ENCODE measurements at regions not wholly inside any gene's neighbourhood (a gene's known extent, or its start where the extent isn't known, plus 50 kb on each side); places are given as distances from the start of the nearest gene placed in this dataset.

GRCh38 chr9:120257483-120257882 lies 322.5 kb downstream of the CDK5RAP2 start:
- H3K27ac ChIP-seq = 0 out of 2 replicates have a peak overlapping the region, but pooled peaks have one; percentile 1
- no peak for TF ChIP-seq CTCF (conservative IDR thresholded peaks at IDR 0.05)

- H3K27ac ChIP-seq = no peak overlapping the region
- no peak for TF ChIP-seq CTCF (conservative IDR thresholded peaks at IDR 0.05)
Measured at GRCh38 chr9:120256146-120256545, 323.8 kb downstream of the CDK5RAP2 start.

- TF ChIP-seq CTCF (conservative IDR thresholded peaks at IDR 0.05) = no peak
- no peak overlapping the region for H3K27ac ChIP-seq
Measured at GRCh38 chr9:120252248-120252647, 327.7 kb downstream of the CDK5RAP2 start.

GRCh38 chr9:120242116-120242811 lies 337.7 kb downstream of the CDK5RAP2 start:
- TF ChIP-seq CTCF (conservative IDR thresholded peaks at IDR 0.05) = no peak
- no peak overlapping the region for H3K27ac ChIP-seq

- no peak overlapping the region for H3K27ac ChIP-seq
- no peak for TF ChIP-seq CTCF (conservative IDR thresholded peaks at IDR 0.05)
Measured at GRCh38 chr9:120236596-120236995, 343.4 kb downstream of the CDK5RAP2 start.

- no peak for TF ChIP-seq CTCF (conservative IDR thresholded peaks at IDR 0.05)
- H3K27ac ChIP-seq = no peak overlapping the region
Measured at GRCh38 chr9:120235081-120235480, 344.9 kb downstream of the CDK5RAP2 start.

- no peak for TF ChIP-seq CTCF (conservative IDR thresholded peaks at IDR 0.05)
Measured at GRCh38 chr9:120230227-120230626, 349.7 kb downstream of the CDK5RAP2 start.

More at GRCh38 chr9:120230227-120230626, 349.7 kb downstream of the CDK5RAP2 start:
- no peak overlapping the region for H3K27ac ChIP-seq

Data from VCaP (cell line).